HL-60 (cell line): ENCODE measurements at regions not wholly inside any gene's neighbourhood (a gene's known extent, or its start where the extent isn't known, plus 50 kb on each side); places are given as distances from the start of the nearest gene placed in this dataset.
A peak's percentile ranks its signal among the peaks of the same experiment; 100 is the strongest.
"Not testable (repeated sequence)": the region's sequence is repeated elsewhere in the genome, so short reads cannot be mapped to it uniquely, and the experiment has no call there.

Source experiments
- DNase-seq, 2 experiments: peaks; one replicate each; pipeline ENCODE4 v3.0.0-alpha.2; 2010 to 2020; ENCODE audit warnings: low read depth in 1 of 2, low spot score in 1 of 2
- H3K27ac ChIP-seq: fragments of 250-450 bp; sonication (Bioruptor Pico); replicated peaks from 2 replicates; pipeline ENCODE4 v1.5.1; 2020; ENCODE audit warnings: mild to moderate bottlenecking, moderate library complexity
- H3K27me3 ChIP-seq: fragments of 250-450 bp; sonication (Bioruptor Pico); 2 replicates; pipeline ENCODE4 v1.5.1; 2021; ENCODE audit warnings: mild to moderate bottlenecking, moderate library complexity; ENCODE audit not compliant: insufficient read depth, poor library complexity, severe bottlenecking
- H3K4me3 ChIP-seq: replicated peaks from 2 replicates; pipeline ENCODE4 v1.5.1; 2011; ENCODE audit warnings: mild to moderate bottlenecking, control low read depth, low read length; ENCODE audit not compliant: insufficient read depth
- CTCF ChIP-seq: IDR thresholded peaks from one replicate; pipeline ENCODE4 v1.5.1; 2011; ENCODE audit warnings: low read length, control low read depth, inconsistent platforms; ENCODE audit not compliant: insufficient read depth
- GABPA ChIP-seq: IDR thresholded peaks from 2 replicates; pipeline ENCODE4 v1.6.1; 2012; ENCODE audit warnings: low read depth
- POLR2AphosphoS5 ChIP-seq: IDR thresholded peaks from 2 replicates; pipeline ENCODE4 v1.6.1; 2012; ENCODE audit warnings: low read depth
- REST ChIP-seq: IDR thresholded peaks from 2 replicates; pipeline ENCODE4 v1.6.1; 2012; ENCODE audit warnings: low read depth; ENCODE audit not compliant: insufficient replicate concordance
- SPI1 ChIP-seq: IDR thresholded peaks from 2 replicates; pipeline ENCODE4 v1.6.1; 2012; ENCODE audit warnings: low read depth, mild to moderate bottlenecking, borderline replicate concordance

- no peak for DNase-seq
- no peak overlapping the region for H3K27ac ChIP-seq
- TF ChIP-seq REST (no peak), GABPA (no peak), POLR2AphosphoS5 (no peak), CTCF (no peak), SPI1 (no peak)
- H3K4me3 ChIP-seq, result no peak overlapping the region
- no peaks in the 10 kb centered on the region for H3K27me3 ChIP-seq
These were observed 292.4 kb downstream of the PHF14 start for GRCh38 chr7:11266101-11266500.

- no peak for DNase-seq
- no peak overlapping the region for H3K4me3 ChIP-seq
- H3K27me3 ChIP-seq, result no peaks in the 10 kb centered on the region
- TF ChIP-seq SPI1 (no peak), CTCF (no peak), REST (no peak), GABPA (no peak), POLR2AphosphoS5 (no peak)
- H3K27ac ChIP-seq, result no peak overlapping the region
These were observed 298.7 kb downstream of the PHF14 start for GRCh38 chr7:11272352-11272751.

GRCh38 chr7:11274074-11274473, 300.4 kb downstream of the PHF14 start:
- Histone ChIP-seq H3K27ac (no peak overlapping the region), H3K27me3 (no peaks in the 10 kb centered on the region), H3K4me3 (no peak overlapping the region)
- DNase-seq, result no peak
- TF ChIP-seq CTCF (no peak), SPI1 (peak; percentile 70)

- Histone ChIP-seq H3K4me3 (no peak overlapping the region), H3K27ac (no peak overlapping the region), H3K27me3 (no peaks in the 10 kb centered on the region)
- DNase-seq, result no peak
- TF ChIP-seq REST (no peak), SPI1 (no peak), GABPA (no peak), CTCF (no peak), POLR2AphosphoS5 (no peak)
These were observed 308.3 kb downstream of the PHF14 start for GRCh38 chr7:11281953-11282352.

GRCh38 chr7:11283584-11283983, 309.9 kb downstream of the PHF14 start:
- not testable (repeated sequence) for DNase-seq, H3K27me3 ChIP-seq, H3K4me3 ChIP-seq, H3K27ac ChIP-seq
